ENCODE measurements at regions not wholly inside any gene's neighbourhood (a gene's known extent, or its start where the extent isn't known, plus 50 kb on each side); places are given as distances from the start of the nearest gene placed in this dataset.

GRCh38 chr3:153379516-153379915 is 217.5 kb downstream of the RAP2B start:
- no peak overlapping the region for H3K4me3 ChIP-seq (replicated peaks in 1 of 4; ENCODE audit: control extremely low read depth in 1 of 4, insufficient read depth in 1 of 4, low read depth in 3 of 4, low read length in 4 of 4)
- no peaks in the 10 kb centered on the region for H3K36me3 ChIP-seq (ENCODE audit: control insufficient read depth, insufficient read depth, low read length)
- H4K20me1 ChIP-seq (ENCODE audit: control insufficient read depth, extremely low read depth, insufficient read depth, low read length): no peaks in the 10 kb centered on the region
- H3K27me3 ChIP-seq (ENCODE audit: control insufficient read depth, insufficient read depth, low read length): no peaks in the 10 kb centered on the region
- H3K9me3 ChIP-seq (ENCODE audit: control insufficient read depth, insufficient read depth, low read depth, low read length): no peaks in the 10 kb centered on the region
- no peak overlapping the region for H3K4me2 ChIP-seq (ENCODE audit: extremely low read depth, insufficient read depth, low read length)
- no peak overlapping the region for H3K27ac ChIP-seq (ENCODE audit: insufficient read depth, low read length)
- no peak overlapping the region for H2AFZ ChIP-seq (ENCODE audit: low read length)
- no peak overlapping the region for H3K9ac ChIP-seq (ENCODE audit: insufficient read depth, low read length)
- no peaks in the 10 kb centered on the region for H3K4me1 ChIP-seq (ENCODE audit: control insufficient read depth, extremely low read depth, insufficient read depth, low read length)
- DNase-seq (ENCODE audit: low read depth in 2 of 2): peak in 1 of 2 donors; percentile 56
- TF ChIP-seq CTCF (conservative IDR thresholded peaks at IDR 0.05 in 1 of 2, IDR thresholded peaks at IDR 0.05 in 1 of 2; ENCODE audit: low read depth in 1 of 2, low read length in 2 of 2) (no peak), EZH2 (IDR thresholded peaks at IDR 0.05; ENCODE audit: low read length, missing control alignments) (no peak)
- no peaks in the 10 kb centered on the region for H3K79me2 ChIP-seq (ENCODE audit: control insufficient read depth, insufficient read depth, low read length)

DNA sequence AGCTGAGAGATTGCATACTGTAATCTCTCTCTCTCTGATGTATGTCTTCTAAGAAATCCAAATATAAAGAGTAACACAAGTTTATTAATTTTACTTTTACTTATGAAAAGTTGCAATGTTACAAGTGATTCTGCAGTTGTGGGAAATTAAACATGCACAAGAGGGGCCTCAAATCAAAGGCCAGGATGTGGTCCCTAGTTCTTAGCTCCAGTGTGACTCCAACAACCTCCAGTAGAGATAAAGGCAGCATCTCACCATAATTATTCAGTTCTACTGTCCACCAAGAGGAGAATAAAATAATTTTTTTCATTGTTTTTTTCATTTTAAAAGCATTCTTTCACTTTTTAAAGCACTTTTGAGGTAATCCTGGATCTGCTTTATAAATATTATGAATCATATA is 223.3 kb downstream of the RAP2B start:
- Histone ChIP-seq H2AFZ (ENCODE audit: low read length) (no peak overlapping the region), H3K9me3 (ENCODE audit: control insufficient read depth, insufficient read depth, low read depth, low read length) (no peaks in the 10 kb centered on the region), H3K27me3 (ENCODE audit: control insufficient read depth, insufficient read depth, low read length) (no peaks in the 10 kb centered on the region), H3K4me2 (ENCODE audit: extremely low read depth, insufficient read depth, low read length) (no peak overlapping the region), H3K27ac (ENCODE audit: insufficient read depth, low read length) (no peak overlapping the region), H3K4me1 (ENCODE audit: control insufficient read depth, extremely low read depth, insufficient read depth, low read length) (no peaks in the 10 kb centered on the region), H3K4me3 (replicated peaks in 1 of 4; ENCODE audit: control extremely low read depth in 1 of 4, insufficient read depth in 1 of 4, low read depth in 3 of 4, low read length in 4 of 4) (no peak overlapping the region), H3K36me3 (ENCODE audit: control insufficient read depth, insufficient read depth, low read length) (no peaks in the 10 kb centered on the region), H3K9ac (ENCODE audit: insufficient read depth, low read length) (no peak overlapping the region), H4K20me1 (ENCODE audit: control insufficient read depth, extremely low read depth, insufficient read depth, low read length) (no peaks in the 10 kb centered on the region), H3K79me2 (ENCODE audit: control insufficient read depth, insufficient read depth, low read length) (no peaks in the 10 kb centered on the region)
- TF ChIP-seq CTCF (conservative IDR thresholded peaks at IDR 0.05 in 1 of 2, IDR thresholded peaks at IDR 0.05 in 1 of 2; ENCODE audit: low read depth in 1 of 2, low read length in 2 of 2): no peak
- TF ChIP-seq EZH2 (IDR thresholded peaks at IDR 0.05; ENCODE audit: low read length, missing control alignments): no peak
- DNase-seq (ENCODE audit: low read depth in 2 of 2): no peak

- no peak overlapping the region for H3K4me3 ChIP-seq (replicated peaks in 1 of 4; ENCODE audit: control extremely low read depth in 1 of 4, insufficient read depth in 1 of 4, low read depth in 3 of 4, low read length in 4 of 4)
- H3K27ac ChIP-seq (ENCODE audit: insufficient read depth, low read length): no peak overlapping the region
- H3K9ac ChIP-seq (ENCODE audit: insufficient read depth, low read length): no peak overlapping the region
- no peaks in the 10 kb centered on the region for H3K36me3 ChIP-seq (ENCODE audit: control insufficient read depth, insufficient read depth, low read length)
- no peaks in the 10 kb centered on the region for H4K20me1 ChIP-seq (ENCODE audit: control insufficient read depth, extremely low read depth, insufficient read depth, low read length)
- no peaks in the 10 kb centered on the region for H3K27me3 ChIP-seq (ENCODE audit: control insufficient read depth, insufficient read depth, low read length)
- no peaks in the 10 kb centered on the region for H3K4me1 ChIP-seq (ENCODE audit: control insufficient read depth, extremely low read depth, insufficient read depth, low read length)
- H3K79me2 ChIP-seq (ENCODE audit: control insufficient read depth, insufficient read depth, low read length): no peaks in the 10 kb centered on the region
- H3K9me3 ChIP-seq (ENCODE audit: control insufficient read depth, insufficient read depth, low read depth, low read length): no peaks in the 10 kb centered on the region
- no peak for DNase-seq (ENCODE audit: low read depth in 2 of 2)
- TF ChIP-seq EZH2 (IDR thresholded peaks at IDR 0.05; ENCODE audit: low read length, missing control alignments) (no peak), CTCF (conservative IDR thresholded peaks at IDR 0.05 in 1 of 2, IDR thresholded peaks at IDR 0.05 in 1 of 2; ENCODE audit: low read depth in 1 of 2, low read length in 2 of 2) (no peak)
- no peak overlapping the region for H3K4me2 ChIP-seq (ENCODE audit: extremely low read depth, insufficient read depth, low read length)
- H2AFZ ChIP-seq (ENCODE audit: low read length): no peak overlapping the region
Observed at GRCh38 chr3:153392363-153392762, 230.3 kb downstream of the RAP2B start.

All from fibroblast of lung (primary cell).